GM12865 (cell line): ENCODE measurements at regions not wholly inside any gene's neighbourhood (a gene's known extent, or its start where the extent isn't known, plus 50 kb on each side); places are given as distances from the start of the nearest gene placed in this dataset.

Experiments
- DNase-seq: peaks from one replicate; pipeline ENCODE4 v3.0.0; 2010; ENCODE audit warnings: low read depth
- H3K4me3 ChIP-seq: 2 replicates; pipeline ENCODE4 v1.5.1; 2011; ENCODE audit warnings: mild to moderate bottlenecking, low read depth, low read length, control low read depth
- CTCF ChIP-seq: IDR thresholded peaks from 2 replicates; pipeline ENCODE4 v1.5.1; 2011; ENCODE audit warnings: low read length, control low read depth, low read depth, inconsistent platforms; ENCODE audit not compliant: insufficient read depth; ENCODE audit errors: missing control alignments

GRCh38 chr5:38656568-38656967, 100.1 kb upstream of the LIFR start:
- no peak overlapping the region for H3K4me3 ChIP-seq
- no peak for TF ChIP-seq CTCF
- no peak for DNase-seq

GRCh38 chr5:38657020-38657419, 100.6 kb upstream of the LIFR start:
- no peak for DNase-seq
- TF ChIP-seq CTCF = no peak
- H3K4me3 ChIP-seq = no peak overlapping the region

GRCh38 chr5:38660194-38660668, 103.8 kb upstream of the LIFR start:
- H3K4me3 ChIP-seq = no peak overlapping the region
- DNase-seq = no peak

GRCh38 chr5:38662090-38662489, 105.6 kb upstream of the LIFR start:
- DNase-seq = no peak
- TF ChIP-seq CTCF = no peak
- H3K4me3 ChIP-seq = no peak overlapping the region

More at GRCh38 chr5:38660194-38660668, 103.8 kb upstream of the LIFR start:
- no peak for TF ChIP-seq CTCF

- H3K4me3 ChIP-seq = no peak overlapping the region
- DNase-seq = no peak
- TF ChIP-seq CTCF = no peak
Measured at GRCh38 chr5:38663249-38663648, 106.8 kb upstream of the LIFR start.

- peak; percentile 42 for TF ChIP-seq CTCF
- no peak overlapping the region for H3K4me3 ChIP-seq
- peak; percentile 14 for DNase-seq
Measured at GRCh38 chr5:38666668-38667498, 110.4 kb upstream of the LIFR start.

GRCh38 chr5:38667499-38667776, 111.0 kb upstream of the LIFR start:
- no peak overlapping the region for H3K4me3 ChIP-seq
- no peak for DNase-seq
- TF ChIP-seq CTCF = no peak
